ENCODE measurements at regions not wholly inside any gene's neighbourhood (a gene's known extent, or its start where the extent isn't known, plus 50 kb on each side); places are given as distances from the start of the nearest gene placed in this dataset.
"Not testable (repeated sequence)": the region's sequence is repeated elsewhere in the genome, so short reads cannot be mapped to it uniquely, and the experiment has no call there.

GRCh38 chr6:126210398-126211075 lies 129.4 kb upstream of the CENPW start:
- DNase-seq: no peak

- DNase-seq: no peak
These were observed 122.4 kb upstream of the CENPW start for GRCh38 chr6:126217497-126217896.

GRCh38 chr6:126220901-126221300 lies 119.0 kb upstream of the CENPW start:
- DNase-seq: not testable (repeated sequence)

- DNase-seq: no peak
These were observed 111.8 kb upstream of the CENPW start for GRCh38 chr6:126227833-126228702.

GRCh38 chr6:126232671-126233070 lies 107.2 kb upstream of the CENPW start:
- DNase-seq: no peak

GRCh38 chr6:126233192-126233591 lies 106.7 kb upstream of the CENPW start:
- DNase-seq: no peak

GRCh38 chr6:126235363-126235762 lies 104.6 kb upstream of the CENPW start:
- DNase-seq: no peak

- no peak for DNase-seq
These were observed 94.8 kb upstream of the CENPW start for GRCh38 chr6:126245077-126245476.

- DNase-seq: no peak
These were observed 87.8 kb upstream of the CENPW start for GRCh38 chr6:126252154-126252553.

- no peak for DNase-seq
These were observed 86.5 kb upstream of the CENPW start for GRCh38 chr6:126253431-126253830.

GRCh38 chr6:126258150-126258549 lies 81.8 kb upstream of the CENPW start:
- no peak for DNase-seq

GRCh38 chr6:126261792-126262421 lies 78.0 kb upstream of the CENPW start:
- DNase-seq: no peak

GRCh38 chr6:126264265-126264664 lies 75.7 kb upstream of the CENPW start:
- no peak for DNase-seq

- DNase-seq: no peak
These were observed 73.3 kb upstream of the CENPW start for GRCh38 chr6:126266664-126267063.

- DNase-seq: no peak
These were observed 72.3 kb upstream of the CENPW start for GRCh38 chr6:126267626-126268025.

- DNase-seq: no peak
These were observed 71.8 kb upstream of the CENPW start for GRCh38 chr6:126268092-126268491.

- DNase-seq: no peak
These were observed 59.6 kb upstream of the CENPW start for GRCh38 chr6:126280287-126280686.

GRCh38 chr6:126285871-126286365 lies 54.0 kb upstream of the CENPW start:
- DNase-seq: no peak

All from EL (cell line).